ENCODE measurements at regions not wholly inside any gene's neighbourhood (a gene's known extent, or its start where the extent isn't known, plus 50 kb on each side); places are given as distances from the start of the nearest gene placed in this dataset.

DNA sequence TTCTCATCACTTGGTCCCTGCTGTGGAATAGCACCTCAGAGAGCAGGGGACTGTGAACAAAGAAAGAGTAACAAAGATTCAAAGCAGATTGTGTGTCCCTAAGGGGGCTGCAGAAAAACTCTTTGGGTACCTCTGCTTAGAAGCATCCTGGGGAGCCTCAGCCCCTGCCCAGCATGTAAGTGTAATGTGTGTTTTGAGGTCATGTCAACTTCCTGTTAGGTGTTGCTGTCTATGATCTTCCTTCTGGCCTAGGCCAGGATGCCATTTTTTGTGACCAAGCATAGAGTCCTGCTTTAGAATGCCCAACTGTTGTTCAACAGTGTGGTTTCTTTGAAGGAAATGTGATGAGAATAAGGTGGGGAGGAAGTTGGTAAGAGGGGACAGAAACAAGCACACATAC, 77.1 kb upstream of the BCL6 start:
- H3K27me3 ChIP-seq (ENCODE audit: control insufficient read depth in 3 of 3, insufficient read depth in 3 of 3, low read length in 3 of 3), result no peaks in the 10 kb centered on the region
- H3K9me3 ChIP-seq (ENCODE audit: control insufficient read depth in 3 of 3, low read length in 3 of 3), result no peaks in the 10 kb centered on the region
- H3K9ac ChIP-seq (ENCODE audit: low read depth in 1 of 3, low read length in 3 of 3), result no peak overlapping the region
- H3K27ac ChIP-seq (ENCODE audit: low read depth, low read length), result no peak overlapping the region
- H3K4me3 ChIP-seq (ENCODE audit: low read length in 3 of 3), result no peak overlapping the region
- H3K36me3 ChIP-seq (ENCODE audit: control insufficient read depth in 3 of 3, insufficient read depth in 3 of 3, low read length in 3 of 3), result no peaks in the 10 kb centered on the region
- no peaks in the 10 kb centered on the region for H3K4me1 ChIP-seq (ENCODE audit: control insufficient read depth in 3 of 3, insufficient read depth in 3 of 3, low read length in 3 of 3)

DNA sequence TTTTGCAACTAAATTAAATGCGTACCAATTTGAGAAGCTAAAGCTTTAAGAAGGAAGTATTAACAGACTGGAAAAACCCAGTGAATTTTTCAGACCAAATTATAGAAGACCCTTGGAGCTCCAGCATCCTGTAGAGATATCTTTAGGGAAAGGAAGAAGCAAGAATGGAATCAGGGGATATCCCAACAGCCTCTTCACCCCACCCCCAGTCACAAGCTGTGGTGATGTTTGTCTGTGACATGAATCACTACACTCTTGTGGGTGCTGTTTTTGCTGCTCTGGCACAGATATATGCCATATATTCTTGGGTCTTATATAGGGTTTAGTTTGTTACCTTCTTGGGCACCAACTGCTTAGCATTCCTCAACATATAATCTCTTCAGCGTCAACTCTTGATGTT, 78.5 kb upstream of the BCL6 start:
- no peak overlapping the region for H3K9ac ChIP-seq (ENCODE audit: low read depth in 1 of 3, low read length in 3 of 3)
- H3K27me3 ChIP-seq (ENCODE audit: control insufficient read depth in 3 of 3, insufficient read depth in 3 of 3, low read length in 3 of 3), result no peaks in the 10 kb centered on the region
- H3K4me1 ChIP-seq (ENCODE audit: control insufficient read depth in 3 of 3, insufficient read depth in 3 of 3, low read length in 3 of 3), result no peaks in the 10 kb centered on the region
- H3K27ac ChIP-seq (ENCODE audit: low read depth, low read length), result no peak overlapping the region
- no peaks in the 10 kb centered on the region for H3K36me3 ChIP-seq (ENCODE audit: control insufficient read depth in 3 of 3, insufficient read depth in 3 of 3, low read length in 3 of 3)
- H3K4me3 ChIP-seq (ENCODE audit: low read length in 3 of 3), result no peak overlapping the region
- H3K9me3 ChIP-seq (ENCODE audit: control insufficient read depth in 3 of 3, low read length in 3 of 3), result no peaks in the 10 kb centered on the region

DNA sequence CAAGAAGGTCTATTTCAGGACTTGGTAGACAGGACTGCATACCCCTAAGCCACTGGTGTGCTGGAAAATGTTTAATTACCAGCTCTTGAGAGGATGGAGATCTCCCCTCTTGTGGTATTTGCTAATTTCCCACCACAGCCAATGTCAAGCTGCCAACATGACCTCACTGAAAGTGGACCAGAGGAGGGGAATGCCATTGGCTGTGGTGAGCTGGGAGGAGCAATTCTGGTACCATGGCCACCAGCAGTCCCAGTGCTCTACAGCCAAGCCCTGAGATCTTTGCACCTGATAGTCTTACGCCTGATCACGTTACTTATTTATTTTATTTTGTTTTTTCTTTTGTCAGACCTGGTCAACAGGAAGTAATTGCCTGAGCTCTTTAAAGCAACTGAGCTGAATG, 82.5 kb upstream of the BCL6 start:
- Histone ChIP-seq H3K27me3 (ENCODE audit: control insufficient read depth in 3 of 3, insufficient read depth in 3 of 3, low read length in 3 of 3) (no peaks in the 10 kb centered on the region), H3K36me3 (ENCODE audit: control insufficient read depth in 3 of 3, insufficient read depth in 3 of 3, low read length in 3 of 3) (no peaks in the 10 kb centered on the region), H3K4me3 (ENCODE audit: low read length in 3 of 3) (no peak overlapping the region), H3K9me3 (ENCODE audit: control insufficient read depth in 3 of 3, low read length in 3 of 3) (no peaks in the 10 kb centered on the region), H3K27ac (ENCODE audit: low read depth, low read length) (no peak overlapping the region), H3K9ac (ENCODE audit: low read depth in 1 of 3, low read length in 3 of 3) (no peak overlapping the region), H3K4me1 (ENCODE audit: control insufficient read depth in 3 of 3, insufficient read depth in 3 of 3, low read length in 3 of 3) (peaks cover 0 to 6% (median 3%) of the 10 kb centered on the region in 3 donors)

DNA sequence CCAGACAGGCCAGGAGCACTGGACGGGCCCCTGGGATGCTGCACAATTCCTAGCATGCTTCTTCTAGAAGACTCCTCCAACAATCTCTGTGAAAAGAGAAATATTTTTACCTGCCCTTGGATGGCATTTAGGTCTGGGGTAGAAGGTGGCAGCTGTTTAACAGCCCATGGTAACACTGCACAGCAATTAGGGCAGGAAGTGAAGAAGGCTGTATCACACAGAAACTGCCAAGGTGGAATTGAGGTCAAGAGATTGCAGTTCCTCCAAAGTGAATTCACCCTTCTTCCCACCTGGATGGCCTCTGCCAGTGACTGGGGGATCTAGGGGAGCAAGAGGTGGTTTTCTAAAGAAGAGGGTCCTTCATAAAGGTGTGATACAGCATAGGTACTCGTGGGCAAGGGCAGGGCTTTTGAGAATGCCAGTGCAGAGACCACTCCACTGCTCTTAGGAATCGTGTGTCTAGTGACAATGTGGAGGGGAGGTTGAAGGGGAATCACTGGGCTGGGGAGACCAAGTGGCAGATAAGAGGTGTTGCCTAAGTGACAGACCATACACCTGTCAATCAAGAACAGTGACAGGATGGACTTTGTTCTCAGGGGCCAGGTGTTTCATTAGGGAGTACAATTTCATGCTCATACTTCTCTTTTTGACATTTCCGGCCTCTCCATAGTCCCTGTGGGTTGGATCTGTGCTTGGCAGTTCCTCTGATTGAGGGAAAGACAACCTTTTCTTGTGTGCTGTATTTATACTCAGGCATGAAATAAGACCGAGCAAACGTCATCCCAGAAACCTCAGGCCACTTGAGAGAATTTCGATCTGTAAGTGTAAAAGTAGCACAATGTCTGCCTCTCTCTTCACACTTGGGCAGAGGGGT, 83.5 kb upstream of the BCL6 start:
- Histone ChIP-seq H3K9ac (ENCODE audit: low read depth in 1 of 3, low read length in 3 of 3) (no peak overlapping the region), H3K4me1 (ENCODE audit: control insufficient read depth in 3 of 3, insufficient read depth in 3 of 3, low read length in 3 of 3) (peaks cover 0 to 6% (median 3%) of the 10 kb centered on the region in 3 donors), H3K27ac (ENCODE audit: low read depth, low read length) (no peak overlapping the region), H3K4me3 (ENCODE audit: low read length in 3 of 3) (no peak overlapping the region), H3K36me3 (ENCODE audit: control insufficient read depth in 3 of 3, insufficient read depth in 3 of 3, low read length in 3 of 3) (no peaks in the 10 kb centered on the region), H3K9me3 (ENCODE audit: control insufficient read depth in 3 of 3, low read length in 3 of 3) (no peaks in the 10 kb centered on the region), H3K27me3 (ENCODE audit: control insufficient read depth in 3 of 3, insufficient read depth in 3 of 3, low read length in 3 of 3) (no peaks in the 10 kb centered on the region)

- H3K9ac ChIP-seq (ENCODE audit: low read depth in 1 of 3, low read length in 3 of 3), result no peak overlapping the region
- H3K4me3 ChIP-seq (ENCODE audit: low read length in 3 of 3), result no peak overlapping the region
- no peak overlapping the region for H3K27ac ChIP-seq (ENCODE audit: low read depth, low read length)
- H3K9me3 ChIP-seq (ENCODE audit: control insufficient read depth in 3 of 3, low read length in 3 of 3), result no peaks in the 10 kb centered on the region
- H3K4me1 ChIP-seq (ENCODE audit: control insufficient read depth in 3 of 3, insufficient read depth in 3 of 3, low read length in 3 of 3), result peaks cover 0 to 6% (median 3%) of the 10 kb centered on the region in 3 donors
- H3K36me3 ChIP-seq (ENCODE audit: control insufficient read depth in 3 of 3, insufficient read depth in 3 of 3, low read length in 3 of 3), result no peaks in the 10 kb centered on the region
- no peaks in the 10 kb centered on the region for H3K27me3 ChIP-seq (ENCODE audit: control insufficient read depth in 3 of 3, insufficient read depth in 3 of 3, low read length in 3 of 3)
Observed at GRCh38 chr3:187830181-187830580, 84.9 kb upstream of the BCL6 start.

DNA sequence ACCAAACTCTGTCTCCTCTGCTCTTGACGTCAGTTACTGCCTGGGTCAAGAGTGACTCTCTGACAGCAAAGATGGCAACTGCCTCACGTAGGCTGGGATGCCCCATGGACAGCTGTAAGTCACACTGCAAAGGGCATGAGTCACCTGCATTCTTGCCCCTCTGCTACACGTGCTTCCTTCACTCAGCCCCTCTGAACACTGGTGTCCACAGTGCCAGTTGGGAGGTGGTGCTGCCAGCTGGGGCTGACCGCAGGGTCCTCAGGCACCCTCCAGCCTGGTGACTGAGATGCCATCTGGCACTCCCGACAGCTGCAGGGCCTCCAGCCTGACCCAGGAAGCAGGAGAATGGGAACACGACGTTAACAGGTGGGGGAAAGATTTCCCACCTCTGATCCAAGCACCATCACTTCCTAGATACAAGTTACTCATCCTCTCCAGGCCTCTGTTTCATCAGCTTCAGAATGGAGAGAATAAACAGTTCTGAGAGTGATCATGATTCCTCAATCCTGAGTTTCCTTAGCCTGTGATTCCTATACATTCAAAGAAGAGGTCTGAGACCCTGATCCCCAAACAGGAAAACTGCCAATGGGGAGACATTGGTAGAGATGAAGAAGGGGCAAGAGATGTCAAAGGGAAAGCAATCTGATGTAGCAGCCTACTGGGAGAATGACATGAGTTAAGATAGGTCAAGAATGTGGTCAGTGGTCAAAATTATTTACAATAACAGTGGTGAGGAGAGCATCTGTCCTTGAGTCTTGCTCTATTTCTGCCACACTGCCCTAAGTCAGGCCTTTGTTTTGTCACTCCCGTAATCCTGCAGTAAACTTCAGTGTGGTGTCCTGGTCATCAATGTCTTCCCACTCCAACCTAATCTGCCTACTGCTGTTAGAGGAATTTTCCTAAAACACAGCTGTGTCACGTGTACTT, 86.1 kb upstream of the BCL6 start:
- no peaks in the 10 kb centered on the region for H3K9me3 ChIP-seq (ENCODE audit: control insufficient read depth in 3 of 3, low read length in 3 of 3)
- no peak overlapping the region for H3K9ac ChIP-seq (ENCODE audit: low read depth in 1 of 3, low read length in 3 of 3)
- H3K27me3 ChIP-seq (ENCODE audit: control insufficient read depth in 3 of 3, insufficient read depth in 3 of 3, low read length in 3 of 3), result no peaks in the 10 kb centered on the region
- peaks cover 0 to 6% (median 3%) of the 10 kb centered on the region in 3 donors for H3K4me1 ChIP-seq (ENCODE audit: control insufficient read depth in 3 of 3, insufficient read depth in 3 of 3, low read length in 3 of 3)
- H3K4me3 ChIP-seq (ENCODE audit: low read length in 3 of 3), result no peak overlapping the region
- no peak overlapping the region for H3K27ac ChIP-seq (ENCODE audit: low read depth, low read length)
- no peaks in the 10 kb centered on the region for H3K36me3 ChIP-seq (ENCODE audit: control insufficient read depth in 3 of 3, insufficient read depth in 3 of 3, low read length in 3 of 3)

DNA sequence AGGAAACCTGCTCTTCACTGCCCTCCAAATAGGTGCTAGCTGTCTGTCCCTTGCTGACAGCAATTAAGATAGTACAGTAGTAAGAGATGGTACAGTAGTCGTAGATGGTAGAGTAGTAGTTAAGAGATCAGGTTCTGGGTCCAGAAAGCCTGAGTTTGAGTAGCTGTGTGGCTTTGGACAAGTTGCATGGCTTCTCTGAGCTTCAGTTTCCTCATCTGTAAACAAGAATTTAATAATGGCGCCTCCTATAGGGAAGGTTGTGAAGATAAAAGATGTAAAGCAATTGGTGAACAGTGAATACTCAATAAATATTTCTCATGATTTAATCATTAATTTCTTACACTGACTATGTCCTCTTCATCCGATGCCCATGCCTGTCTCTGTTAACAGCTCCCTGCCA, 86.9 kb upstream of the BCL6 start:
- peaks cover 0 to 6% (median 3%) of the 10 kb centered on the region in 3 donors for H3K4me1 ChIP-seq (ENCODE audit: control insufficient read depth in 3 of 3, insufficient read depth in 3 of 3, low read length in 3 of 3)
- H3K9ac ChIP-seq (ENCODE audit: low read depth in 1 of 3, low read length in 3 of 3), result no peak overlapping the region
- no peaks in the 10 kb centered on the region for H3K27me3 ChIP-seq (ENCODE audit: control insufficient read depth in 3 of 3, insufficient read depth in 3 of 3, low read length in 3 of 3)
- no peaks in the 10 kb centered on the region for H3K36me3 ChIP-seq (ENCODE audit: control insufficient read depth in 3 of 3, insufficient read depth in 3 of 3, low read length in 3 of 3)
- H3K4me3 ChIP-seq (ENCODE audit: low read length in 3 of 3), result no peak overlapping the region
- H3K9me3 ChIP-seq (ENCODE audit: control insufficient read depth in 3 of 3, low read length in 3 of 3), result no peaks in the 10 kb centered on the region
- H3K27ac ChIP-seq (ENCODE audit: low read depth, low read length), result no peak overlapping the region

DNA sequence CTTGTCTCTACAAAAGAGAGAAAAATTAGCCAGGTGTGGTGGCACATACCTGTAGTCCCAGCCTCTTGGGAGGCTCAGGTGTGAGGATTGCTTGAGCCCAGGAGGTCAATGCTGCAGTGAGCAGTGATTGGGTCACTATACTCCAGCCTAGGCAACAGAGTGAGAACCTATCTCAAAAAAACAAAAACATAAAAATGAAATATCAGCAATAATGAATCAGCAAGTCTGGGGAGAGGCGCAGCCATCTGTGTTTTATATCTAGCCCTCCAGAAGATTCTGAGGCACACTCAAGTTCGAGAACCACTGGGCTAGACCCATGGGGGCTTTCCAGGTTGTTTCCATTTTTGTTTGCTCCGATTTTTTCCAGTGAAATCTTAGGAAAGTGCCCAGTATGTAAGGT, 88.1 kb upstream of the BCL6 start:
- H3K4me1 ChIP-seq (ENCODE audit: control insufficient read depth in 3 of 3, insufficient read depth in 3 of 3, low read length in 3 of 3), result peaks cover 0 to 6% (median 3%) of the 10 kb centered on the region in 3 donors
- H3K27ac ChIP-seq (ENCODE audit: low read depth, low read length), result no peak overlapping the region
- H3K9ac ChIP-seq (ENCODE audit: low read depth in 1 of 3, low read length in 3 of 3), result no peak overlapping the region

DNA sequence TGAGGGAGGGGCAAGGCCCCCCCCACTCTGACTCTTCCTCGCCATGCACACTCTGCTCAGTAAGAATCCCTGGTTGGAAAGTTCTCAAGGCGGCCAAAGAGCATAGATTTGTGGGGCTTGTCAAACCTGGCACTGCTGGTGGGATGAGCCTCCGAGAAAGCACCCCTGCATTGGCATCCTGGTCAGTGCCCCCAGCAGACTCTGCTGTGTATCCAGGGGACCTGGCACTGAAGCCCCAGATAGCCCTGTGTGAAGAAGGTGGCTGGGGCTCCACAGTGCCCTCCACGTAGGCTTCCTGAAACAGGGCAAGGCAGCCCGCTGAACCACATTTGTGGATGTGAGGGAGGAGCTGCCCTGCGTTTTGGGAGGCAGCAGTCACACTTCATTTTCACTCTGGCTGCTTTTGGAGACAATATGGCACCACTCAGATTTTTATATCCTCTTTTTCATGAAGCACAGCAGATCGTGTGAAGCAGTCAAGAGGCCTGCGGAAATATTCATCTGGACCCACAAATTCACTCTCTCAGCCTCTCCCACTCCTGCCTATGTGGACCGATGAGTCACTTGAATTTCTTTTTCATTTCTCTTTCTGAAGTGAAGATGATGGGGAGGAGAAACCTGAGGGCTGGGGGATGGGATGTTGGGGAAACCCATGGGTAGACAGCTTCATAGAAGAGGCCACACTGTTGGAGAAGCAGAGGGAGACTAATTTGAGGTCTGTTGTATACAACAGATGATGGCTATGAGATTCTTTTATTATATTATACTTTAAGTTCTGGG, 88.7 kb upstream of the BCL6 start:
- Histone ChIP-seq H3K27ac (ENCODE audit: low read depth, low read length) (no peak overlapping the region), H3K9ac (ENCODE audit: low read depth in 1 of 3, low read length in 3 of 3) (no peak overlapping the region), H3K4me3 (ENCODE audit: low read length in 3 of 3) (no peak overlapping the region), H3K9me3 (ENCODE audit: control insufficient read depth in 3 of 3, low read length in 3 of 3) (no peaks in the 10 kb centered on the region), H3K36me3 (ENCODE audit: control insufficient read depth in 3 of 3, insufficient read depth in 3 of 3, low read length in 3 of 3) (no peaks in the 10 kb centered on the region), H3K27me3 (ENCODE audit: control insufficient read depth in 3 of 3, insufficient read depth in 3 of 3, low read length in 3 of 3) (no peaks in the 10 kb centered on the region), H3K4me1 (ENCODE audit: control insufficient read depth in 3 of 3, insufficient read depth in 3 of 3, low read length in 3 of 3) (peaks cover 0 to 6% (median 3%) of the 10 kb centered on the region in 3 donors)

More for the DNA sequence above, 88.1 kb upstream of the BCL6 start:
- H3K36me3 ChIP-seq (ENCODE audit: control insufficient read depth in 3 of 3, insufficient read depth in 3 of 3, low read length in 3 of 3), result no peaks in the 10 kb centered on the region
- H3K9me3 ChIP-seq (ENCODE audit: control insufficient read depth in 3 of 3, low read length in 3 of 3), result no peaks in the 10 kb centered on the region
- H3K27me3 ChIP-seq (ENCODE audit: control insufficient read depth in 3 of 3, insufficient read depth in 3 of 3, low read length in 3 of 3), result no peaks in the 10 kb centered on the region
- no peak overlapping the region for H3K4me3 ChIP-seq (ENCODE audit: low read length in 3 of 3)

Data from skeletal muscle tissue (tissue), 3 donors.